MM.1S (cell line): ENCODE measurements at regions not wholly inside any gene's neighbourhood (a gene's known extent, or its start where the extent isn't known, plus 50 kb on each side); places are given as distances from the start of the nearest gene placed in this dataset.

Source experiments
- EZH2 ChIP-seq: fragments of 300-600 bp; sonication (generic); optimal IDR thresholded peaks from 2 replicates; pipeline ENCODE3; 2017; ENCODE audit warnings: low read depth, mild to moderate bottlenecking, antibody characterized with exemption, low read length, mixed read lengths
- TF ChIP-seq, protein P1 (sequence below): fragments of 300-600 bp; sonication (generic); IDR thresholded peaks from 2 replicates; pipeline ENCODE4 v1.5.1; 2016; ENCODE audit warnings: antibody characterized with exemption, low read length, mixed read lengths

DNA sequence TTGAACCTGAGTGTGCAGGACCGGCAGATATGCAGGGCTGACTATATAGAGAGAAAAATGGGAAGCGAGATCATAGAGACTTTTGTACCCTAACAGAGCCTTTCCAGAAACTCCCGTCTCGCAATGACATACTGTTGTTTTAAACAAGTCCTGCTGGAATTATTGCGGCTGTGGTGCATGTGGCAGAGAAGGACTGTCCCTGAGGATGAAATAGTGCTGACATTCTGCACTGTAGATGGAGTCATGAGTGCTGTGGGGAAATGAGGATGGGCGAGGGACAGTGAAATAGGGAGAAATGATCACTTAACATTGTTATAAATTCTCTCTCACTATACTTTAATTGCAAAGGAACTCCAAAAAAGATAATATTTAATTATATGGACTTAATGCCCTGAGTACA, 50.4 kb upstream of the KLHL14 start:
- TF ChIP-seq, protein P1, sequence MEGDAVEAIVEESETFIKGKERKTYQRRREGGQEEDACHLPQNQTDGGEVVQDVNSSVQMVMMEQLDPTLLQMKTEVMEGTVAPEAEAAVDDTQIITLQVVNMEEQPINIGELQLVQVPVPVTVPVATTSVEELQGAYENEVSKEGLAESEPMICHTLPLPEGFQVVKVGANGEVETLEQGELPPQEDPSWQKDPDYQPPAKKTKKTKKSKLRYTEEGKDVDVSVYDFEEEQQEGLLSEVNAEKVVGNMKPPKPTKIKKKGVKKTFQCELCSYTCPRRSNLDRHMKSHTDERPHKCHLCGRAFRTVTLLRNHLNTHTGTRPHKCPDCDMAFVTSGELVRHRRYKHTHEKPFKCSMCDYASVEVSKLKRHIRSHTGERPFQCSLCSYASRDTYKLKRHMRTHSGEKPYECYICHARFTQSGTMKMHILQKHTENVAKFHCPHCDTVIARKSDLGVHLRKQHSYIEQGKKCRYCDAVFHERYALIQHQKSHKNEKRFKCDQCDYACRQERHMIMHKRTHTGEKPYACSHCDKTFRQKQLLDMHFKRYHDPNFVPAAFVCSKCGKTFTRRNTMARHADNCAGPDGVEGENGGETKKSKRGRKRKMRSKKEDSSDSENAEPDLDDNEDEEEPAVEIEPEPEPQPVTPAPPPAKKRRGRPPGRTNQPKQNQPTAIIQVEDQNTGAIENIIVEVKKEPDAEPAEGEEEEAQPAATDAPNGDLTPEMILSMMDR, result no peak
- TF ChIP-seq EZH2, result no peak
